GM12892 (cell line): ENCODE measurements at regions not wholly inside any gene's neighbourhood (a gene's known extent, or its start where the extent isn't known, plus 50 kb on each side); places are given as distances from the start of the nearest gene placed in this dataset.

Experiments
- POLR2A ChIP-seq: IDR thresholded peaks from 2 replicates; pipeline ENCODE4 v1.6.1; 2011; ENCODE audit warnings: low read depth, low read length, control low read depth
- TAF1 ChIP-seq: IDR thresholded peaks from 2 replicates; pipeline ENCODE4 v1.6.1; 2011; ENCODE audit warnings: low read depth, mild to moderate bottlenecking, control low read depth, low read length, borderline replicate concordance

DNA sequence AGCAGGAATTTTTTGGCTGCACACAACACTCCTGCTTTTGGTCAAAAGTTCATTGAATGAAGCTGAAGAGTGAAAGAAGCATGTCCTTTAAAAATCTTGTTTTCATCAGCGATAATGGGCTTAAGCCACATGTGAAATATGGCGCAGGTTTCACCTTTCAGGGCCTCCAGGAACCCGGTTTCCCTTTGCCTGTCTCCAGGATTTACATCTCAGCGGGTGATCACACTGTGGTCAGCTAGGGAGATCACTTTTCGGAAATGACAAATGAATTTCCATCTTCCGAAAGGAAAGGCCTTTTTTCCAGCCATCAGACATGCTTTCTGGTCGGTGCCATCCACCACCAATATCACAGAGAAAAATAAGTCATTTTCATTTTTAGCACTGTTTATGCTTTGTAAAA, 727.1 kb upstream of the TBX3 start:
- TF ChIP-seq POLR2A = no peak
- TF ChIP-seq TAF1 = no peak
